HG03442 (cell line): ENCODE measurements at regions not wholly inside any gene's neighbourhood (a gene's known extent, or its start where the extent isn't known, plus 50 kb on each side); places are given as distances from the start of the nearest gene placed in this dataset.

Source experiments
- ATAC-seq: cut with Tn5 transposase; IDR thresholded peaks from one replicate; pipeline ENCODE4 v1.9.1; 2021; ENCODE audit warnings: mild to moderate bottlenecking, moderate library complexity; ENCODE audit not compliant: unreplicated experiment

GRCh38 chr20:20888266-20888656 lies 175.8 kb upstream of the RALGAPA2 start:
- no peak for ATAC-seq

- ATAC-seq = no peak
These were observed 175.3 kb upstream of the RALGAPA2 start for GRCh38 chr20:20887593-20888265.

GRCh38 chr20:20881808-20882207 lies 169.4 kb upstream of the RALGAPA2 start:
- no peak for ATAC-seq

GRCh38 chr20:20877079-20877478 lies 164.6 kb upstream of the RALGAPA2 start:
- no peak for ATAC-seq

GRCh38 chr20:20875716-20876115 lies 163.3 kb upstream of the RALGAPA2 start:
- no peak for ATAC-seq

- ATAC-seq = no peak
These were observed 160.0 kb upstream of the RALGAPA2 start for GRCh38 chr20:20872428-20872827.

GRCh38 chr20:20869161-20869775 lies 156.8 kb upstream of the RALGAPA2 start:
- ATAC-seq = no peak

- ATAC-seq = no peak
These were observed 152.1 kb upstream of the RALGAPA2 start for GRCh38 chr20:20864351-20865096.

- peak; percentile 79 for ATAC-seq
These were observed 147.8 kb upstream of the RALGAPA2 start for GRCh38 chr20:20860078-20860806.

GRCh38 chr20:20859510-20859909 lies 147.1 kb upstream of the RALGAPA2 start:
- ATAC-seq = no peak

- ATAC-seq = no peak
These were observed 144.5 kb upstream of the RALGAPA2 start for GRCh38 chr20:20856956-20857355.

GRCh38 chr20:20856306-20856705 lies 143.9 kb upstream of the RALGAPA2 start:
- no peak for ATAC-seq

- no peak for ATAC-seq
These were observed 138.9 kb upstream of the RALGAPA2 start for GRCh38 chr20:20851385-20851784.

GRCh38 chr20:20850407-20850806 lies 138.0 kb upstream of the RALGAPA2 start:
- ATAC-seq = no peak

GRCh38 chr20:20849161-20849560 lies 136.7 kb upstream of the RALGAPA2 start:
- no peak for ATAC-seq

- no peak for ATAC-seq
These were observed 135.4 kb upstream of the RALGAPA2 start for GRCh38 chr20:20847814-20848213.

GRCh38 chr20:20843982-20844381 lies 131.5 kb upstream of the RALGAPA2 start:
- no peak for ATAC-seq

- ATAC-seq = no peak
These were observed 127.3 kb upstream of the RALGAPA2 start for GRCh38 chr20:20839771-20840170.

GRCh38 chr20:20837574-20838021 lies 125.2 kb upstream of the RALGAPA2 start:
- no peak for ATAC-seq

- ATAC-seq = no peak
These were observed 124.4 kb upstream of the RALGAPA2 start for GRCh38 chr20:20836836-20837235.

GRCh38 chr20:20835897-20836296 lies 123.5 kb upstream of the RALGAPA2 start:
- ATAC-seq = no peak
